ENCODE measurements at regions not wholly inside any gene's neighbourhood (a gene's known extent, or its start where the extent isn't known, plus 50 kb on each side); places are given as distances from the start of the nearest gene placed in this dataset.

GRCh38 chr3:106251160-106251892, 382.5 kb upstream of the CBLB start:
- no peak overlapping the region for H3K4me3 ChIP-seq (ENCODE audit: low read depth, low read length)
- no peaks in the 10 kb centered on the region for H3K36me3 ChIP-seq
- DNase-seq: no peak
- no peaks in the 10 kb centered on the region for H3K27me3 ChIP-seq (ENCODE audit: insufficient read depth, low read depth, severe bottlenecking)
- peaks cover 11% of the 10 kb centered on the region for H3K9me3 ChIP-seq (ENCODE audit: severe bottlenecking)
- H3K27ac ChIP-seq: no peak overlapping the region
- TF ChIP-seq, protein P1, sequence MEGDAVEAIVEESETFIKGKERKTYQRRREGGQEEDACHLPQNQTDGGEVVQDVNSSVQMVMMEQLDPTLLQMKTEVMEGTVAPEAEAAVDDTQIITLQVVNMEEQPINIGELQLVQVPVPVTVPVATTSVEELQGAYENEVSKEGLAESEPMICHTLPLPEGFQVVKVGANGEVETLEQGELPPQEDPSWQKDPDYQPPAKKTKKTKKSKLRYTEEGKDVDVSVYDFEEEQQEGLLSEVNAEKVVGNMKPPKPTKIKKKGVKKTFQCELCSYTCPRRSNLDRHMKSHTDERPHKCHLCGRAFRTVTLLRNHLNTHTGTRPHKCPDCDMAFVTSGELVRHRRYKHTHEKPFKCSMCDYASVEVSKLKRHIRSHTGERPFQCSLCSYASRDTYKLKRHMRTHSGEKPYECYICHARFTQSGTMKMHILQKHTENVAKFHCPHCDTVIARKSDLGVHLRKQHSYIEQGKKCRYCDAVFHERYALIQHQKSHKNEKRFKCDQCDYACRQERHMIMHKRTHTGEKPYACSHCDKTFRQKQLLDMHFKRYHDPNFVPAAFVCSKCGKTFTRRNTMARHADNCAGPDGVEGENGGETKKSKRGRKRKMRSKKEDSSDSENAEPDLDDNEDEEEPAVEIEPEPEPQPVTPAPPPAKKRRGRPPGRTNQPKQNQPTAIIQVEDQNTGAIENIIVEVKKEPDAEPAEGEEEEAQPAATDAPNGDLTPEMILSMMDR (IDR thresholded peaks at IDR 0.05; ENCODE audit: low read depth, low read length): no peak

- H3K36me3 ChIP-seq: no peaks in the 10 kb centered on the region
- H3K27me3 ChIP-seq (ENCODE audit: insufficient read depth, low read depth, severe bottlenecking): no peaks in the 10 kb centered on the region
- TF ChIP-seq, protein P1 (IDR thresholded peaks at IDR 0.05; ENCODE audit: low read depth, low read length): no peak
- peaks cover 8% of the 10 kb centered on the region for H3K9me3 ChIP-seq (ENCODE audit: severe bottlenecking)
- no peak overlapping the region for H3K27ac ChIP-seq
- DNase-seq: no peak
- H3K4me3 ChIP-seq (ENCODE audit: low read depth, low read length): no peak overlapping the region
Measured at GRCh38 chr3:106255870-106256248, 387.0 kb upstream of the CBLB start.

- Histone ChIP-seq H3K36me3 (no peaks in the 10 kb centered on the region), H3K27ac (no peak overlapping the region), H3K9me3 (ENCODE audit: severe bottlenecking) (peaks cover 2% of the 10 kb centered on the region), H3K4me3 (ENCODE audit: low read depth, low read length) (no peak overlapping the region), H3K27me3 (ENCODE audit: insufficient read depth, low read depth, severe bottlenecking) (no peaks in the 10 kb centered on the region)
- DNase-seq: no peak
- TF ChIP-seq, protein P1 (IDR thresholded peaks at IDR 0.05; ENCODE audit: low read depth, low read length): no peak
Measured at GRCh38 chr3:106256249-106256957, 387.6 kb upstream of the CBLB start.

DNA sequence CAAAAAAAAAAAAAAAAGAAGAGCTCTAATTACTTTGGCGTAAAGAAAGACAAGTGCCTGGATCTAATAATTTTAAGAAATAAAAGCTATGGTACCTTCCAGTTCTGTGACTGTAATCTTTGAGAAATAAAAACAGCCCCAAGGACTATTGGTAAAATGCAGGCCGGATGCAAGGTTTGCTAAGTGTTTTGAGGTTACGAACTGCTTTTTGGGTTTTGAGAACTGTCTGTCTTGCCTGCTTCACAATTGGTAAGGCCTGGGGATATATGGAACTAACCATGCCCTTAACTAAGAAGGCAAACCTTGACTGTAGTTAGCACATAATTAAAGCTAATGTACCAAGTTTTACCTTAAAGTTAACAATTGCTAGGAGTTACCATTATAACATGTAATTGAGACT, 388.4 kb upstream of the CBLB start:
- no peak for DNase-seq
- Histone ChIP-seq H3K36me3 (no peaks in the 10 kb centered on the region), H3K27ac (no peak overlapping the region), H3K4me3 (ENCODE audit: low read depth, low read length) (no peak overlapping the region), H3K9me3 (ENCODE audit: severe bottlenecking) (no peaks in the 10 kb centered on the region), H3K27me3 (ENCODE audit: insufficient read depth, low read depth, severe bottlenecking) (no peaks in the 10 kb centered on the region)
- TF ChIP-seq, protein P1 (IDR thresholded peaks at IDR 0.05; ENCODE audit: low read depth, low read length): no peak

DNA sequence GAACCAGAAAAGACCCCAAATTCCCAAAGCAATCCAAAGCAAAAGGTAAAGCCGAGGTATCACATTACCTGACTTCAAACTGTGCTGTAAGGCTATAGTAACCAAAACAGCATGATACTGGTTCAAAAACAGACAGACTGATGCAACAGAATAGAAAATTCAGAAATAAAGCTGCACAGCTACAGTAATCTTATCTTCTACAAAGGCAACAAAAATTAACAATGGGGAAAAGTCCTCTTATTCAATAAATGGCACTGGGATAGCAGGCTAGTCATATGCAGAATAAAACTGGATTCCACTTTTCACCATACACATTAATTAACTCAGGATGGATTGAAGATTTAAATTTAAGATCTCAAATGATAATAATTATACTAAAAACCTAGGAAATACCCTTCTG, 392.6 kb upstream of the CBLB start:
- Histone ChIP-seq H3K27me3 (ENCODE audit: insufficient read depth, low read depth, severe bottlenecking) (no peaks in the 10 kb centered on the region), H3K9me3 (ENCODE audit: severe bottlenecking) (no peaks in the 10 kb centered on the region), H3K36me3 (no peaks in the 10 kb centered on the region), H3K4me3 (ENCODE audit: low read depth, low read length) (no peak overlapping the region), H3K27ac (no peak overlapping the region)
- TF ChIP-seq, protein P1 (IDR thresholded peaks at IDR 0.05; ENCODE audit: low read depth, low read length): no peak
- DNase-seq: no peak
